Nephron (organoid): ENCODE measurements at regions not wholly inside any gene's neighbourhood (a gene's known extent, or its start where the extent isn't known, plus 50 kb on each side); places are given as distances from the start of the nearest gene placed in this dataset.

ENCODE experiments used
- H3K27ac Mint-ChIP-seq, 3 experiments: 2 replicates each; pipeline ENCODE4 v1.8.0; 2020; ENCODE audit warnings: mixed read lengths in 3 of 3, mild to moderate bottlenecking in 2 of 3, moderate library complexity in 1 of 3
- H3K27me3 Mint-ChIP-seq: 2 replicates; pipeline ENCODE4 v1.8.0; 2021; ENCODE audit warnings: low read depth, mild to moderate bottlenecking, moderate library complexity, mixed read lengths
- H3K36me3 Mint-ChIP-seq: 2 replicates; pipeline ENCODE4 v1.8.0; 2020; ENCODE audit warnings: low read depth, mixed read lengths
- H3K4me1 Mint-ChIP-seq: 2 replicates; pipeline ENCODE4 v1.8.0; 2020; ENCODE audit warnings: mixed read lengths
- H3K4me3 Mint-ChIP-seq, 3 experiments: 2 replicates each; pipeline ENCODE4 v1.8.0; 2020; ENCODE audit warnings: mild to moderate bottlenecking in 3 of 3, mixed read lengths in 3 of 3, moderate library complexity in 2 of 3
- H3K9me3 Mint-ChIP-seq: 2 replicates; pipeline ENCODE4 v1.8.0; 2020; ENCODE audit warnings: mixed read lengths
- TF ChIP-seq, protein P1 (sequence below), 3 experiments: fragments of 200-600 bp; sonication (generic); IDR thresholded peaks; one replicate each; pipeline ENCODE4 v1.5.0; 2021; ENCODE audit warnings: antibody characterized with exemption in 3 of 3; ENCODE audit not compliant: unreplicated experiment in 3 of 3

DNA sequence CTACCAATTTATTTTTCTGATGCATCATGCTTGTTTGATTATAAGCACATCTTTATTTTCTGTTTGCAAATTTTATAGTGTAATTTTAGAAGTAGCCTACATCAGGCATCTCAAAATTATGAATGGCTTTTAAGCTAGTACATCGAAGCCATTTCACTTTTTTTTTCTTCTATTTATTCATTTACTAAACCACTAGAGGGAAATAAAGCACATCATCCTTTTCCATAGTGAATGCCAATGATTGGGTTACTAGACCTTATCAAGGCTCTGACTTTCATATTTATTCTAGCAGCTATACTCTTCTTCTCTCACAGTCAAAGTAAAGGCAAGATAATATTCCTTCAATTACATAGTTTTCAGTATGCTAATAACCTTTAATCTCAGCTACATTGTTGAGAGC, 736.4 kb upstream of the LRFN5 start:
- H3K27me3 Mint-ChIP-seq = no peaks in the 10 kb centered on the region
- TF ChIP-seq, protein P1, sequence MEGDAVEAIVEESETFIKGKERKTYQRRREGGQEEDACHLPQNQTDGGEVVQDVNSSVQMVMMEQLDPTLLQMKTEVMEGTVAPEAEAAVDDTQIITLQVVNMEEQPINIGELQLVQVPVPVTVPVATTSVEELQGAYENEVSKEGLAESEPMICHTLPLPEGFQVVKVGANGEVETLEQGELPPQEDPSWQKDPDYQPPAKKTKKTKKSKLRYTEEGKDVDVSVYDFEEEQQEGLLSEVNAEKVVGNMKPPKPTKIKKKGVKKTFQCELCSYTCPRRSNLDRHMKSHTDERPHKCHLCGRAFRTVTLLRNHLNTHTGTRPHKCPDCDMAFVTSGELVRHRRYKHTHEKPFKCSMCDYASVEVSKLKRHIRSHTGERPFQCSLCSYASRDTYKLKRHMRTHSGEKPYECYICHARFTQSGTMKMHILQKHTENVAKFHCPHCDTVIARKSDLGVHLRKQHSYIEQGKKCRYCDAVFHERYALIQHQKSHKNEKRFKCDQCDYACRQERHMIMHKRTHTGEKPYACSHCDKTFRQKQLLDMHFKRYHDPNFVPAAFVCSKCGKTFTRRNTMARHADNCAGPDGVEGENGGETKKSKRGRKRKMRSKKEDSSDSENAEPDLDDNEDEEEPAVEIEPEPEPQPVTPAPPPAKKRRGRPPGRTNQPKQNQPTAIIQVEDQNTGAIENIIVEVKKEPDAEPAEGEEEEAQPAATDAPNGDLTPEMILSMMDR (IDR thresholded peaks at IDR 0.05; ENCODE audit: unreplicated experiment in 3 of 3) = peak in 2 of 3 experiments; percentile 20 to 21

DNA sequence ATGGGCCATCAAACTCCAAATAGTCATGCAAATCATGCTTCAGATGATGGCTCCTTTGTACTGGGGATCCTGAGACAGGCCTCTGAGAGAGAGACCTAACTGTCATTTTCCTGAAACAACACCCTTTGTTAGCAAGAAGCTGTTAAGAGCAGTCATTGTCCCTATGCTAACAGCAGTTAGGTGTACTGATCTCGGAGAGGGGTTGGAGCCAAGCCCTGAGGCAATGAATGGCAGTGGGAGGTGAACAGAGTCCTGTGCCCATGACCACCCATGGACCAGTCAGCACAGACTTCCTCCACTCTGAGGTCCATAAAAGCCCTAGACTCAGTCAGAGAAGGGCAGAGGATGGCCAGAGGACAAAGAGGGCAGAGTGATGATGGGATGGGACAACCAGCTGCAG, 747.6 kb upstream of the LRFN5 start:
- Mint-ChIP-seq H3K4me1 (no peaks in the 10 kb centered on the region), H3K36me3 (no peaks in the 10 kb centered on the region), H3K4me3 (no peak overlapping the region), H3K9me3 (peaks cover 10% of the 10 kb centered on the region), H3K27me3 (no peaks in the 10 kb centered on the region), H3K27ac (no peak overlapping the region)
- TF ChIP-seq, protein P1 (IDR thresholded peaks at IDR 0.05; ENCODE audit: unreplicated experiment in 3 of 3) = no peak

More for the DNA sequence above, 736.4 kb upstream of the LRFN5 start:
- Mint-ChIP-seq H3K4me1 (no peaks in the 10 kb centered on the region), H3K9me3 (peaks cover 11% of the 10 kb centered on the region), H3K36me3 (no peaks in the 10 kb centered on the region), H3K27ac (no peak overlapping the region), H3K4me3 (no peak overlapping the region)

DNA sequence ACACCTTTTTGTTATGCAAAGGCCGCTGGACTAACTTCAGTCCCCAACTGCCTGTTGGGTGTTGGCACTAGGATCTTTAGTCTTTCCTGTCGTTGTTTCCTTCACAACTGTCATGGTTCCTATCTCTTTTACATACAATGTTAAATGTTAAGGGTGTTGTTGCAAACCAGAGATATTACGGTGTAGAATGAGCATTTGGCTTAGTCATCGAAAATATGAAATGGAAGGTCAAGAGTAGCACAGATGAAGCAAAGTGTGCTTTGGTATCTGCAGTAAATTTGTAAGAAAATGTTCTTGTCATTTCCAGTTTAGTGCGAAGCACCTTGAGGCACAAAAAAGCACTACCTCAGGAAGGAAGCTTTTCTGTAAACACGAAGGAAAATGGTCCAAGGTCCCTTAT, 751.3 kb upstream of the LRFN5 start:
- H3K9me3 Mint-ChIP-seq = no peaks in the 10 kb centered on the region
- no peaks in the 10 kb centered on the region for H3K36me3 Mint-ChIP-seq
- TF ChIP-seq, protein P1 (IDR thresholded peaks at IDR 0.05; ENCODE audit: unreplicated experiment in 3 of 3) = no peak
- no peak overlapping the region for H3K27ac Mint-ChIP-seq
- no peak overlapping the region for H3K4me3 Mint-ChIP-seq
- no peaks in the 10 kb centered on the region for H3K27me3 Mint-ChIP-seq
- H3K4me1 Mint-ChIP-seq = no peaks in the 10 kb centered on the region

DNA sequence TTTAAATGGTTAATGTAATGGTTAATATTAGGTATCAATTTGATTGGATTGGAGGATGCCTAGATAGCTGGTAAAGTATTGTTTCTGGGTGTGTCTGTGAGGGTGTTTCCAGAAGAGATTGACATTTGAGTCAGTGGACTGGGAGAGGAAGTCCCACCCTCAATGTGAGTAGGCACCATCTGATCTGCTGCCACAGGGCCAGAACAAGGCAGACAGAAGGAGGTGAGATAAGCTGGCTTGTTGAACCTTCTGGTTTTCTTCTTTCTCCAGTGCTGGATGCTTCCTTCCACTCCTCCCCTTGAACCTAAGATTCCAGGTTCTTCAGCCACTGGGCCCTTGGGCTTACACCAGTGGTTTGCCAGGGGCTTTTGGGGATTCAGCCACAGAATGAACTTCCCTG, 756.5 kb upstream of the LRFN5 start:
- TF ChIP-seq, protein P1 (IDR thresholded peaks at IDR 0.05; ENCODE audit: unreplicated experiment in 3 of 3) = no peak
- Mint-ChIP-seq H3K27me3 (no peaks in the 10 kb centered on the region), H3K4me3 (no peak overlapping the region), H3K36me3 (no peaks in the 10 kb centered on the region), H3K4me1 (peaks cover 5% of the 10 kb centered on the region), H3K9me3 (no peaks in the 10 kb centered on the region), H3K27ac (no peak overlapping the region)

DNA sequence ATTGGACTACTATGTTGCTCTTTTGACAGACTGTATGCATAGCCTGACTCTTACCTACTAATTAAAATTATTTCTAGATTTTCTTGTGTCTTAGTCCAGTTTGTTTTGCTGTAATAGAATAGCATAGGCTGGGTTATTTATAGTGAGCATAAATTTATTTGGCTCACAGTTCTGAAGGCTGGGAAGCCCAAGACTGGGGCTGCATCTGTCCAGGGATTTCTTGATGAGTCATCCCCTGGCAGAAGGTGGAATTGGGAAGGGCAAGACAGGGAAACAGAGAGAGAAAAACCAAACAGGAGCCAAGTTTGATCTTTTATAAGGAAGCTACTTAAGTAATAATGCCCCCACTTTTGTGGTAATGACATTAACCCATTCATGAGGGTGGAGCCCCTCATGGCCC, 759.2 kb upstream of the LRFN5 start:
- Mint-ChIP-seq H3K9me3 (no peaks in the 10 kb centered on the region), H3K36me3 (no peaks in the 10 kb centered on the region), H3K4me3 (no peak overlapping the region), H3K27me3 (no peaks in the 10 kb centered on the region), H3K27ac (no peak overlapping the region), H3K4me1 (peaks cover 5% of the 10 kb centered on the region)
- TF ChIP-seq, protein P1 (IDR thresholded peaks at IDR 0.05; ENCODE audit: unreplicated experiment in 3 of 3) = no peak

DNA sequence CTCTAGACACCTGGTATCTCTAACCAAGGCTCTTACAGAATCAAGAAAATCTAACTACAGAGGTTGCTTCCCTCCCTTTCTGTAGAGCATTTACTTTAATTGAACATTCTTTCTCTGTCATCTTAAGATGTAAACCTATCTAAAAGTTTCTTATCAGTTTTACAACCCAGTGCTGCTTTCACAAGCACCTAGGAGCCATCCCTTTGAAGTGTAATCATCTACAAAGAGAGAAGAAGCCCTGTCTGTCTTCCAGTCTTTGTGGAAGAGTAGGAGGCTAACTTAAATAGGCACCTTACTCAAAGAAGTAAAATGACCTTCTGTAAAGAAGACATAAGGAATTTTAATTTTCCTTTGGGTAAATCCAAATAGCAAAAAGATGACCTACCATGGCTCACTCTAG, 763.9 kb upstream of the LRFN5 start:
- no peak overlapping the region for H3K27ac Mint-ChIP-seq
- no peaks in the 10 kb centered on the region for H3K9me3 Mint-ChIP-seq
- H3K27me3 Mint-ChIP-seq = no peaks in the 10 kb centered on the region
- peaks cover 5% of the 10 kb centered on the region for H3K4me1 Mint-ChIP-seq
- no peak overlapping the region for H3K4me3 Mint-ChIP-seq
- TF ChIP-seq, protein P1 (IDR thresholded peaks at IDR 0.05; ENCODE audit: unreplicated experiment in 3 of 3) = no peak
- H3K36me3 Mint-ChIP-seq = no peaks in the 10 kb centered on the region
